ENCODE measurements at regions not wholly inside any gene's neighbourhood (a gene's known extent, or its start where the extent isn't known, plus 50 kb on each side); places are given as distances from the start of the nearest gene placed in this dataset.

- TF ChIP-seq EZH2 (IDR thresholded peaks at IDR 0.05; ENCODE audit: low read depth, unreplicated experiment) (no peak), CTCF (conservative IDR thresholded peaks at IDR 0.05; ENCODE audit: low read depth in 2 of 2) (0 out of 4 replicates have a peak, but pooled peaks of 1 of the 2 experiments have one; percentile 5), REST (IDR thresholded peaks at IDR 0.05; ENCODE audit: unreplicated experiment) (no peak), EZH2phosphoT487 (IDR thresholded peaks at IDR 0.05; ENCODE audit: unreplicated experiment) (no peak), POLR2AphosphoS5 (IDR thresholded peaks at IDR 0.05; ENCODE audit: low read depth) (no peak), NANOG (IDR thresholded peaks at IDR 0.05; ENCODE audit: borderline replicate concordance) (no peak), ETS1 (IDR thresholded peaks at IDR 0.05) (no peak), JUNB (IDR thresholded peaks at IDR 0.05; ENCODE audit: unreplicated experiment) (no peak), ZNF114 (CRISPR knock-in tag; IDR thresholded peaks at IDR 0.05) (no peak), STAT1 (IDR thresholded peaks at IDR 0.05; ENCODE audit: unreplicated experiment) (no peak)
Observed at GRCh38 chr5:72584466-72584865, 77.3 kb upstream of the ZNF366 start.
